ENCODE measurements at regions not wholly inside any gene's neighbourhood (a gene's known extent, or its start where the extent isn't known, plus 50 kb on each side); places are given as distances from the start of the nearest gene placed in this dataset.

- Histone ChIP-seq H3K9ac (ENCODE audit: insufficient read depth in 1 of 2, low read length in 2 of 2) (no peak overlapping the region), H3K27ac (ENCODE audit: low read depth in 1 of 2, low read length in 1 of 2) (no peak overlapping the region), H3K4me3 (no peak overlapping the region), H3K9me3 (ENCODE audit: control insufficient read depth in 4 of 4, insufficient read depth in 3 of 4, low read length in 3 of 4) (peaks cover 0 to 3% (median 0%) of the 10 kb centered on the region in 4 donors), H3K4me1 (ENCODE audit: control insufficient read depth in 5 of 5, insufficient read depth in 5 of 5, low read length in 5 of 5) (no peaks in the 10 kb centered on the region), H3K27me3 (ENCODE audit: control insufficient read depth in 3 of 3, insufficient read depth in 3 of 3, low read length in 2 of 3) (no peaks in the 10 kb centered on the region), H3K36me3 (ENCODE audit: control insufficient read depth in 4 of 4, insufficient read depth in 4 of 4, low read length in 4 of 4) (no peaks in the 10 kb centered on the region)
- TF ChIP-seq CTCF (IDR thresholded peaks at IDR 0.05; ENCODE audit: control extremely low read depth, extremely low read depth) = no peak
- DNase-seq (no peak), ATAC-seq (ENCODE audit: insufficient read depth, low FRiP score) (no peak)
- WGBS, 2 donors = 72 to 87% methylated on average over 6 of the region's 6 CpGs
Observed at GRCh38 chr7:92955081-92955480, 118.7 kb upstream of the CDK6 start.

- DNase-seq (peak in 1 of 3 donors; percentile 14), ATAC-seq (ENCODE audit: insufficient read depth, low FRiP score) (no peak)
- no peak overlapping the region for H3K4me3 ChIP-seq
- 46 to 67% methylated on average over 2 of the region's 2 CpGs for WGBS, 2 donors
- H3K4me1 ChIP-seq (ENCODE audit: control insufficient read depth in 5 of 5, insufficient read depth in 5 of 5, low read length in 5 of 5) = no peaks in the 10 kb centered on the region
- no peak overlapping the region for H3K27ac ChIP-seq (ENCODE audit: low read depth in 1 of 2, low read length in 1 of 2)
- peaks cover 0 to 3% (median 0%) of the 10 kb centered on the region in 4 donors for H3K9me3 ChIP-seq (ENCODE audit: control insufficient read depth in 4 of 4, insufficient read depth in 3 of 4, low read length in 3 of 4)
- no peaks in the 10 kb centered on the region for H3K27me3 ChIP-seq (ENCODE audit: control insufficient read depth in 3 of 3, insufficient read depth in 3 of 3, low read length in 2 of 3)
- no peaks in the 10 kb centered on the region for H3K36me3 ChIP-seq (ENCODE audit: control insufficient read depth in 4 of 4, insufficient read depth in 4 of 4, low read length in 4 of 4)
- no peak for TF ChIP-seq CTCF (IDR thresholded peaks at IDR 0.05; ENCODE audit: control extremely low read depth, extremely low read depth)
- H3K9ac ChIP-seq (ENCODE audit: insufficient read depth in 1 of 2, low read length in 2 of 2) = no peak overlapping the region
Observed at GRCh38 chr7:92953657-92954056, 117.3 kb upstream of the CDK6 start.

DNA sequence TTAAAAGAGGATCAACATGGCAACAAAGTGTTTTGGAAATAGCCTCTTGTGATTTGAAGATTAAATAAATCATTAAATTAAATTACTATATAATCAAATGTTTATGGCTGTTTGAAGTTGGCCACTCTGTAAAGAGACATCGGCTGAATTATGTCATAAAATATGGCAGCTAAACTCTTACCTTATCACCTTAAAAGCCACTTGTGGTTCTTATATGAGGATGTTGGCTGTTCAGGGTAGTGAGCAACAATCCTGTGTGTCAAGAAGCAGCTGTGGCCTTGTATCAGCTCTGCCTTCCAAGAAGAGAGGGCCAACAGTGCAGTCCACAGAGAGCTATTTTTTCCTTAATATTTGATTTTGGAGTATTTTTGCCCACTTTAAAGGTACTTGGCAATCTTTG lies 113.4 kb upstream of the CDK6 start:
- Histone ChIP-seq H3K9me3 (ENCODE audit: control insufficient read depth in 4 of 4, insufficient read depth in 3 of 4, low read length in 3 of 4) (no peaks in the 10 kb centered on the region), H3K27me3 (ENCODE audit: control insufficient read depth in 3 of 3, insufficient read depth in 3 of 3, low read length in 2 of 3) (no peaks in the 10 kb centered on the region), H3K4me3 (no peak overlapping the region), H3K36me3 (ENCODE audit: control insufficient read depth in 4 of 4, insufficient read depth in 4 of 4, low read length in 4 of 4) (no peaks in the 10 kb centered on the region), H3K4me1 (ENCODE audit: control insufficient read depth in 5 of 5, insufficient read depth in 5 of 5, low read length in 5 of 5) (no peaks in the 10 kb centered on the region), H3K9ac (ENCODE audit: insufficient read depth in 1 of 2, low read length in 2 of 2) (no peak overlapping the region), H3K27ac (ENCODE audit: low read depth in 1 of 2, low read length in 1 of 2) (no peak overlapping the region)
- no peak for ATAC-seq (ENCODE audit: insufficient read depth, low FRiP score)
- peak in 2 of 3 donors; percentile 22 to 35 for DNase-seq
- 47 to 76% methylated on average over 1 of the region's 1 CpG for WGBS, 2 donors
- no peak for TF ChIP-seq CTCF (IDR thresholded peaks at IDR 0.05; ENCODE audit: control extremely low read depth, extremely low read depth)

DNA sequence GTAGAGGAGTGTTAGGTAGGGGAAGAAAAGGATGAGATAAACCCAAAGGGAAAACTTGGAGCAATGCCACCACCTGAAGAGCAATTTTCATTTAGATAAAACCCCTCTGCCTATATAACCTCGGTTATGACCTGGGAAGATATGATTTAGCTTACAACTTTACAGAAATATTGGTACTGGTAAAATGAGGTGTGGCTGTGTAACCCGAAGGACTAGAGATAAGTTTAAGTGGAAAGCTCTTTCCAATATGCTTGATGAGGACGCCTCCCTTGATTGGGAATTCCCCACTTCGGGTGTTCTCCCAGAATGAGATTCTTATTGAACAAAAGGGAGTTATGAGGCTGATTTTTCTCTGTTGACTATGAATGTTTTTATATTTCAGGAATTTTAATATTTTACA lies 109.5 kb upstream of the CDK6 start:
- H3K9me3 ChIP-seq (ENCODE audit: control insufficient read depth in 4 of 4, insufficient read depth in 3 of 4, low read length in 3 of 4) = peaks cover 0 to 5% (median 0%) of the 10 kb centered on the region in 4 donors
- H3K27ac ChIP-seq (ENCODE audit: low read depth in 1 of 2, low read length in 1 of 2) = no peak overlapping the region
- H3K4me1 ChIP-seq (ENCODE audit: control insufficient read depth in 5 of 5, insufficient read depth in 5 of 5, low read length in 5 of 5) = no peaks in the 10 kb centered on the region
- H3K9ac ChIP-seq (ENCODE audit: insufficient read depth in 1 of 2, low read length in 2 of 2) = no peak overlapping the region
- no peak for TF ChIP-seq CTCF (IDR thresholded peaks at IDR 0.05; ENCODE audit: control extremely low read depth, extremely low read depth)
- no peak for ATAC-seq (ENCODE audit: insufficient read depth, low FRiP score)
- no peaks in the 10 kb centered on the region for H3K27me3 ChIP-seq (ENCODE audit: control insufficient read depth in 3 of 3, insufficient read depth in 3 of 3, low read length in 2 of 3)
- no peak overlapping the region for H3K4me3 ChIP-seq
- DNase-seq = no peak
- WGBS, 2 donors = 72 to 87% methylated on average over 4 of the region's 4 CpGs
- H3K36me3 ChIP-seq (ENCODE audit: control insufficient read depth in 4 of 4, insufficient read depth in 4 of 4, low read length in 4 of 4) = no peaks in the 10 kb centered on the region
